Naive thymus-derived CD8-positive, alpha-beta T cell (primary cell): ENCODE measurements at regions not wholly inside any gene's neighbourhood (a gene's known extent, or its start where the extent isn't known, plus 50 kb on each side); places are given as distances from the start of the nearest gene placed in this dataset.

Experiments
- ATAC-seq, 2 donors: fragments of 150-1000 bp; cut with Tn5 transposase in 1 of 2; sonication (Bioruptor Pico), chemical (Tn5 transposase) in 1 of 2; 1 replicate in 1 of 2; 2 replicates in 1 of 2; pipeline ENCODE4 v1.10.0; 2021; ENCODE audit warnings: mild to moderate bottlenecking in 2 of 2, moderate library complexity in 2 of 2
- POLR2A ChIA-PET: fragments of 350-600 bp; sonication (Branson Sonifier 250); formaldehyde crosslinking; loops from one replicate; lab custom pipeline; 2021; ENCODE audit warnings: antibody characterized with exemption; lab: Charles Lee
- DNase-seq, 10 donors: peaks; one replicate each; pipeline versions ENCODE4 v3.0.0 to v3.0.0-alpha.2; 2020 to 2022
- H3K27ac Mint-ChIP-seq, 10 donors: one replicate each; pipeline ENCODE4 v1.8.0; 2020 to 2022; ENCODE audit warnings: mild to moderate bottlenecking in 10 of 10, mixed read lengths in 10 of 10, moderate library complexity in 4 of 10, inconsistent platforms in 1 of 10
- H3K27me3 Mint-ChIP-seq, 5 donors: one replicate each; pipeline ENCODE4 v1.8.0; 2021 to 2022; ENCODE audit warnings: mixed read lengths in 5 of 5
- H3K36me3 Mint-ChIP-seq, 3 donors: one replicate each; pipeline ENCODE4 v1.8.0; 2020 to 2022; ENCODE audit warnings: mixed read lengths in 3 of 3, mild to moderate bottlenecking in 2 of 3, inconsistent platforms in 1 of 3
- H3K4me1 Mint-ChIP-seq, 4 donors: one replicate each; pipeline ENCODE4 v1.8.0; 2021 to 2022; ENCODE audit warnings: mixed read lengths in 4 of 4
- H3K4me3 Mint-ChIP-seq, 10 donors: one replicate each; pipeline ENCODE4 v1.8.0; 2020 to 2022; ENCODE audit warnings: mild to moderate bottlenecking in 10 of 10, mixed read lengths in 10 of 10, moderate library complexity in 6 of 10, inconsistent platforms in 1 of 10
- H3K9me3 Mint-ChIP-seq, 9 donors: one replicate each; pipeline ENCODE4 v1.8.0; 2020 to 2022; ENCODE audit warnings: mixed read lengths in 9 of 9, mild to moderate bottlenecking in 3 of 9, inconsistent platforms in 1 of 9, moderate library complexity in 1 of 9

GRCh38 chr4:8762356-8762755, 109.3 kb downstream of the HMX1 start:
- POLR2A ChIA-PET = no interaction called here
- DNase-seq (no peak), ATAC-seq (no peak)
- no peak overlapping the region for H3K27ac Mint-ChIP-seq
- H3K4me1 Mint-ChIP-seq = no peaks in the 10 kb centered on the region
- H3K36me3 Mint-ChIP-seq = no peaks in the 10 kb centered on the region
- H3K27me3 Mint-ChIP-seq = peaks cover 0 to 10% (median 0%) of the 10 kb centered on the region in 5 donors
- no peak overlapping the region for H3K4me3 Mint-ChIP-seq
- H3K9me3 Mint-ChIP-seq = no peaks in the 10 kb centered on the region

- H3K36me3 Mint-ChIP-seq = no peaks in the 10 kb centered on the region
- POLR2A ChIA-PET = no interaction called here
- no peaks in the 10 kb centered on the region for H3K4me1 Mint-ChIP-seq
- no peak overlapping the region for H3K4me3 Mint-ChIP-seq
- no peak for DNase-seq
- no peak overlapping the region for H3K27ac Mint-ChIP-seq
- no peak for ATAC-seq
- no peaks in the 10 kb centered on the region for H3K9me3 Mint-ChIP-seq
- peaks cover 0 to 10% (median 0%) of the 10 kb centered on the region in 5 donors for H3K27me3 Mint-ChIP-seq
These were observed 109.8 kb downstream of the HMX1 start for GRCh38 chr4:8761824-8762205.

DNA sequence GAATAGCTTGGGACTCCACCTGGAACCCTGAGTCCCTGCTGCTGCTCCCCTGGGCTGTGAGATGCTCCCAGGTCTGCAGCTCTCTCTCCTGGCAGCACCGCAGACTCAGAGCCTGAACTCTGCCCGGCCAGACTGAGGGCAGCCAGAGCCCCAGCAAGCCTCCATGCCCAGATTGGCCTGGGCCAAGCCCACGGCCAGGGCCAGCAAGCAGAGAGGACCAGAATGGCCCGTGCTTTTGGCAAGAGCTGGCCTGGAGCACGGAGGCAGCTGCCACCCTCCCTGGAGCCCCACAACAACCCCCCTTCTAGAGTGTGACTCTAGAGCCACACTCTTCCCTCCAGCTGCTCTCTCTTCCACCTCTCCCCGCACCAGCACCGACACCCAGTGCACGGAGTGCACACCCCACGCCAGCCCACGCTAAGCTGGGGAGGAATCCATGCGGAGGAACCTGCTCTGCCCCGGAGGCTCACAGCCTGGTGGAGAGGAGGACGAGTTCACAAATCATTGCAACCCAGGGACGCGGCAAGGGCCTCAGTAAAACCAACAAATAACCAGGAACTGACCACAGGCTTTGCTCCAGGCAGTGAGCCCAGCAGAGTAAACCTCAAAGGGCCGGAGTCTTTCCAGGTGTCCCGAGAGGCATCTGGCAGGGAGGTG, 110.3 kb downstream of the HMX1 start:
- ATAC-seq = no peak
- H3K36me3 Mint-ChIP-seq = no peaks in the 10 kb centered on the region
- DNase-seq = peak in 1 of 10 donors; percentile 45
- no peaks in the 10 kb centered on the region for H3K4me1 Mint-ChIP-seq
- H3K9me3 Mint-ChIP-seq = no peaks in the 10 kb centered on the region
- H3K4me3 Mint-ChIP-seq = no peak overlapping the region
- H3K27me3 Mint-ChIP-seq = peaks cover 0 to 10% (median 0%) of the 10 kb centered on the region in 5 donors
- POLR2A ChIA-PET = no interaction called here
- no peak overlapping the region for H3K27ac Mint-ChIP-seq

GRCh38 chr4:8760561-8760960, 111.1 kb downstream of the HMX1 start:
- no peaks in the 10 kb centered on the region for H3K4me1 Mint-ChIP-seq
- ATAC-seq (no peak), DNase-seq (peak in 1 of 10 donors; percentile 47)
- no peaks in the 10 kb centered on the region for H3K36me3 Mint-ChIP-seq
- H3K27me3 Mint-ChIP-seq = peaks cover 0 to 10% (median 0%) of the 10 kb centered on the region in 5 donors
- H3K9me3 Mint-ChIP-seq = no peaks in the 10 kb centered on the region
- POLR2A ChIA-PET = no interaction called here
- no peak overlapping the region for H3K4me3 Mint-ChIP-seq
- no peak overlapping the region for H3K27ac Mint-ChIP-seq

- H3K36me3 Mint-ChIP-seq = no peaks in the 10 kb centered on the region
- ATAC-seq = no peak
These were observed 111.7 kb downstream of the HMX1 start for GRCh38 chr4:8759987-8760386.

GRCh38 chr4:8756816-8757215, 114.8 kb downstream of the HMX1 start:
- Mint-ChIP-seq H3K36me3 (no peaks in the 10 kb centered on the region), H3K27ac (no peak overlapping the region), H3K4me3 (no peak overlapping the region), H3K27me3 (peaks cover 0 to 3% (median 0%) of the 10 kb centered on the region in 5 donors), H3K4me1 (no peaks in the 10 kb centered on the region), H3K9me3 (peaks cover 0 to 3% (median 0%) of the 10 kb centered on the region in 9 donors)
- DNase-seq = no peak
- ATAC-seq = no peak
- POLR2A ChIA-PET = no interaction called here

More at GRCh38 chr4:8759987-8760386, 111.7 kb downstream of the HMX1 start:
- Mint-ChIP-seq H3K27me3 (peaks cover 0 to 10% (median 0%) of the 10 kb centered on the region in 5 donors), H3K27ac (no peak overlapping the region), H3K9me3 (no peaks in the 10 kb centered on the region), H3K4me3 (no peak overlapping the region), H3K4me1 (no peaks in the 10 kb centered on the region)
- no peak for DNase-seq
- POLR2A ChIA-PET = no interaction called here

DNA sequence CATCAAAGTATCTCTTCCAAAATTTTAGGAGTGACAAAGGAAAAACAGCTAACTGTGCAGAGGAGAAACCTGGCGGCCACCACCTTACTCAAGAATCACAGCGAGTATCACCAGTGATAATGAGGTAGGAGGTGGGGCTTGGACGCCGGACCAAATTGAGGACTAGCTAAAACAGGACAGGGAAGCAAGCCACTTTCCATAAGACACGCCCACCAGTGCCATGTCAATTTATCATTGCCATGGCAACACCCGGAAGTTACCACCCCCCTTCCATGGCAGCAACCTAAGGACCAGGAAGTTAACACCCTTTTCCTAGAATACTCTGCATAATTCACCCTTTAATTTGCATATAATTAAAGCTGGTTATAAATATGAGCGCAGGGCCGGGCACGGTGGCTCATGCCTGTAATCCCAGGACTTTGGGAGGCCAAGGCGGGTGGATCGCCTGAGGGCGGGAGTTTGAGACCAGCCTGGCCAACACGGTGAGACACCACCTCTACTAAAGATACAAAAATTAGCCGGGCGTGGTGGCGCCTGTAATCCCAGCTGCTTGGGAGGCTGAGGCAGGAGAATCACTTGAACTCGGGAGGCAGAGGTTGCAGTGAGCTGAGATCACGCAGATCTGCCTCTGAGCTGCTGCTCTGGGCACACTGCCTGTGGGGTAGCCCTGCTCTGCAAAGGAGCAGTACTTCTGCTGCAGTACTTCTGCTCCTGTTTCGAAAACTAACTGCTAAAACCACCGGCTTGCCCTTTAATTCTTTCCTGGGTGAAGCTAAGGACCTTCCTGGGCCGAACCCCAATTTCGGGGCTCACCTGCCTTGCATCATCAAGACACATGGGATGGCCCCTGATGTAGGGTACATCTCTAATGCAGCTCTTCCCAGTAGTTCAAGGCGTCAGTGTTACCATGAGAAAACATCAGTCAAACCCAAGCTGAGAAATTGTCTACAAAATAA, 116.7 kb downstream of the HMX1 start:
- peaks cover 0 to 3% (median 0%) of the 10 kb centered on the region in 9 donors for H3K9me3 Mint-ChIP-seq
- H3K4me3 Mint-ChIP-seq = no peak overlapping the region
- DNase-seq = no peak
- H3K36me3 Mint-ChIP-seq = no peaks in the 10 kb centered on the region
- no peaks in the 10 kb centered on the region for H3K27me3 Mint-ChIP-seq
- POLR2A ChIA-PET = no interaction called here
- ATAC-seq = no peak
- no peak overlapping the region for H3K27ac Mint-ChIP-seq
- H3K4me1 Mint-ChIP-seq = no peaks in the 10 kb centered on the region

DNA sequence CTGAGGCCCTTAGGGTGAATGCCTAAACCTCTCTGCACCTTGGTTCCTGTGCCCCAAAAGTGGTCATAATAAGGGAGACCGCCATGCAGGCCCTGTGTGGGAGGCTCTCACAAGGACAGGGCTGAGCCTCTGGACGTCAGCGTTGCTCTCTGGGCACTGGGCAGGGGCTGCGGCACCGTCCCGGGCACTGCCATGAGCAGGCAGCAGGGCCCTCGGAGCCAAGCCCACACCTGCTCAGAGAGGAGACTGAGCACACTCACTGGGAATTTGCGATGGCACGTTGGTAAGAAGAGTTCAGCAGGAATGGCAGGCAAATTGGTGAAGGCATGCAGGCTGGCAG, 123.4 kb downstream of the HMX1 start:
- peaks cover 1 to 26% (median 2%) of the 10 kb centered on the region in 5 donors for H3K27me3 Mint-ChIP-seq
- POLR2A ChIA-PET = no interaction called here
- H3K4me1 Mint-ChIP-seq = no peaks in the 10 kb centered on the region
- DNase-seq (no peak), ATAC-seq (no peak)
- no peaks in the 10 kb centered on the region for H3K36me3 Mint-ChIP-seq
- no peak overlapping the region for H3K27ac Mint-ChIP-seq
- H3K4me3 Mint-ChIP-seq = no peak overlapping the region
- peaks cover 0 to 9% (median 0%) of the 10 kb centered on the region in 9 donors for H3K9me3 Mint-ChIP-seq

GRCh38 chr4:8747467-8748235, 124.0 kb downstream of the HMX1 start:
- no peak overlapping the region for H3K4me3 Mint-ChIP-seq
- POLR2A ChIA-PET = no interaction called here
- H3K36me3 Mint-ChIP-seq = no peaks in the 10 kb centered on the region
- peaks cover 0 to 9% (median 0%) of the 10 kb centered on the region in 9 donors for H3K9me3 Mint-ChIP-seq
- no peaks in the 10 kb centered on the region for H3K4me1 Mint-ChIP-seq
- DNase-seq = peak in 1 of 10 donors; percentile 45
- H3K27ac Mint-ChIP-seq = no peak overlapping the region
- no peak for ATAC-seq
- peaks cover 1 to 29% (median 7%) of the 10 kb centered on the region in 5 donors for H3K27me3 Mint-ChIP-seq

- H3K4me1 Mint-ChIP-seq = no peaks in the 10 kb centered on the region
- DNase-seq (no peak), ATAC-seq (no peak)
- peaks cover 1 to 33% (median 9%) of the 10 kb centered on the region in 5 donors for H3K27me3 Mint-ChIP-seq
- no peak overlapping the region for H3K27ac Mint-ChIP-seq
- POLR2A ChIA-PET = no interaction called here
- H3K36me3 Mint-ChIP-seq = no peaks in the 10 kb centered on the region
- H3K4me3 Mint-ChIP-seq = no peak overlapping the region
- H3K9me3 Mint-ChIP-seq = peaks cover 0 to 9% (median 0%) of the 10 kb centered on the region in 9 donors
These were observed 124.8 kb downstream of the HMX1 start for GRCh38 chr4:8746523-8747466.

- H3K9me3 Mint-ChIP-seq = peaks cover 0 to 9% (median 0%) of the 10 kb centered on the region in 9 donors
- H3K27me3 Mint-ChIP-seq = peaks cover 1 to 42% (median 9%) of the 10 kb centered on the region in 5 donors
- no peak overlapping the region for H3K4me3 Mint-ChIP-seq
- POLR2A ChIA-PET = no interaction called here
- H3K27ac Mint-ChIP-seq = no peak overlapping the region
- ATAC-seq = no peak
- H3K4me1 Mint-ChIP-seq = no peaks in the 10 kb centered on the region
- no peaks in the 10 kb centered on the region for H3K36me3 Mint-ChIP-seq
- no peak for DNase-seq
These were observed 125.8 kb downstream of the HMX1 start for GRCh38 chr4:8745826-8746225.
